ENCODE measurements at regions not wholly inside any gene's neighbourhood (a gene's known extent, or its start where the extent isn't known, plus 50 kb on each side); places are given as distances from the start of the nearest gene placed in this dataset.

DNA sequence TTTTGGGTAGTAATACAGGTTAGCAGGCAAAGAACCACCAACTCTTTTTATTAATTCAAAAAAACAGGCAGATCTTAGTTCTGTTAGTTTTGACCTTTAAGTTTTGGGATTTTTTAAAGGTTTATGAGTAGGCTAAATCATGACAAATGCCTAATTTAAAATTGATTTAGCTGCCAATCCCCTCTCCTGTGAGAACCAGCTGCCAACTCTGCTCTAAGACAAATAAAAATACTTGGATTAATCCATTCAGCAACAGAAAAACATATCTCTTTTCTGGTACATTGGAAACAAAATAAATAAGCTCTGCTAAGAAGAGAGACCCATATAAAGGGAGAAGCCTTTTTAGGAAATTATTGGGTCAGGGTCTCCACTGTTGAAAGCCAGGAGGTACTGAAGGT, 160.8 kb downstream of the NTMT2 start:
- TF ChIP-seq CTCF (IDR thresholded peaks at IDR 0.05) (no peak), POLR2A (IDR thresholded peaks at IDR 0.05) (no peak)
